NCI-H460 (cell line): ENCODE measurements at regions not wholly inside any gene's neighbourhood (a gene's known extent, or its start where the extent isn't known, plus 50 kb on each side); places are given as distances from the start of the nearest gene placed in this dataset.

Experiments
- DNase-seq: peaks from one replicate; pipeline ENCODE4 v3.0.0-alpha.2; 2016; ENCODE audit warnings: low read depth; ENCODE audit errors: extremely low read depth

DNA sequence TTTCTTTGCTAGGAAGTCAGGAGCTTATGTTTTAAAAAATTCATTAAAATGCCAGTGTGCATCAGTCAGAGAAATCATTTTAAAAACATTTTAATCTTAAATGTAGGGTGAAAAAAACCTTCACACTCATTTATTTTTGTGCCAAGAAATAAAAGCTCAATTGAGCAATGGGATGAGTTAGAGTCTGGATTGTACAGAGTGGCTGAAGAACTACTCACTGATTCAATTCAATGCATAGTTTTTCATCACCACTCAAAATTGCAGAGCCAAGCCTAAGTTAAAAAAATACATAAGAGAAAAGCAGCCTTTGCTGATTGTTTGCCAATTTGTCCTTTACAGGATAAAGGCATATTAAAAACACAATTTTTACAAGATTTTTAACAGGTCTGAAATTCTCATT, 168.2 kb upstream of the DMRTA1 start:
- DNase-seq = no peak

DNA sequence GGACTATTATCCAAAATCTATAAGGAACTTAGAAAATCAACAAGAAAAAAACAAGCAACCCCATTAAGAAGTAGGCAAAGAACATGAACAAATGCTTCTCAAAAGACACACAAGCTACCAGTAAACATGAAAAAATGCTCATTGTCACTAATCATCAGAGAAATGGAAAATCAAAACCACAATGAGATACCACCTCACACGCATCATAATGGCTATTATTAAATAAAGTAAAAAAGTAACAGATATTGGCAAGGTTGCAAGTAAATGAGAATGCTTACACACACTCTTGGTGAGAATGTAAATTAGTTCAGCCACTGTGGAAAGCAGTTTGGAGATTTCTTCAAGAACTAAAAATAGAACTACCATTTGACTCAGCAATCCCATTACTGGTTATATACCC, 167.0 kb upstream of the DMRTA1 start:
- no peak for DNase-seq

- no peak for DNase-seq
These were observed 161.6 kb upstream of the DMRTA1 start for GRCh38 chr9:22285066-22285465.

DNA sequence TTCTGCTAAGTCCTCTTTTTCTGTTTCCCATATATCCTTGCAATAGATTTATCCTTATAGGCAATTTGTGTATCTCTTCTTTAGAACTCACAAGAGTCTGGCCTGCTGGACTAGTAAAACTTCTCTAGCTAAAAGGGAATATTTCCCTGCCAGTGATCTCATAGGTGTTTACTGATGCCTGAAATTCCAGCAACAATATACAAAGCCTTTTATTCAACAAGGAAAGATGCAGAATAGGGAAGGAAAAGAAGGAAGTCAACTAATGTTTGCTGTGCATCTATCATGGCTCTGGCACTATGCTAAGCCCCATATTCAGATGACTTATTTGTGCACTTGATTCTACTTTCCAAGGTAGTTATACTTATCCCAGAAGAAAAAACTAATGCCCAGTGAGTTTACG, 160.0 kb upstream of the DMRTA1 start:
- DNase-seq = no peak

DNA sequence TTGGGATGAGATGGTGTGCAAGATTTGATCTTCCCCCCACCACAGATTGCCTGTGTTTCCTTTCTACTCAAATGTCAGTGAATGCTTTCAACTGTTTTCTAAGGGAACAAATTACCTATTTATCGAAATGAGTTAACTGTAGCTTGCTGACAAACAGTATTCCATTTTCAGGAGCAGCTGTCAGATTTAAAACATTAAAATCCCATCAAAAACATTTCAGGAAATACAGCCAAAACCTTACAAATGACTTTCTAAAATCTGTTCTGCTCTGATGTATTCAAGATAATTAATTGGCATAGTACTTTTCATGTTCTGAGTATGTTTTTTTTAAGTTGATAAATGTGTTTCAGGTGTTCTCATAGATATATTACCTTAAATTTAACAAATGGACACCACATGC, 158.0 kb upstream of the DMRTA1 start:
- no peak for DNase-seq

GRCh38 chr9:22307013-22307711, 139.5 kb upstream of the DMRTA1 start:
- DNase-seq = peak; percentile 40

DNA sequence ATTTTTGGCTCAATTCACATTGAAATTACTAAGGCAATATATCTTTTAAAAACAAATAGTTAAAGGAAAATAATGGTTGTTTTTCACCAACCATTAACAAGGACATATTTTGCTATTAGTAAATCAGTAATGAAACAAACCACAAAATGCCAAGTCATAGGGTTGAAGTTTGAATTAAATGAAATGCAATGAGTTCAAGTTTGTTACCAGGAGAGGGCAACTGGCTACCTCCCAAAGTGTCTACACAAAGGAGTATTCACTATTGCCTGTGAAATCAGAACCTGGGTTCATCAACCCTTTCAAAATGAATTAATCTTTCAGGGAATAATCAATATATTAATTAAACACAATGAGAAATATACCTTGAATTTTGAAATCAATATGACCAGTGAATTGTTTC, 138.4 kb upstream of the DMRTA1 start:
- no peak for DNase-seq

GRCh38 chr9:22316645-22317044, 130.0 kb upstream of the DMRTA1 start:
- DNase-seq = no peak

DNA sequence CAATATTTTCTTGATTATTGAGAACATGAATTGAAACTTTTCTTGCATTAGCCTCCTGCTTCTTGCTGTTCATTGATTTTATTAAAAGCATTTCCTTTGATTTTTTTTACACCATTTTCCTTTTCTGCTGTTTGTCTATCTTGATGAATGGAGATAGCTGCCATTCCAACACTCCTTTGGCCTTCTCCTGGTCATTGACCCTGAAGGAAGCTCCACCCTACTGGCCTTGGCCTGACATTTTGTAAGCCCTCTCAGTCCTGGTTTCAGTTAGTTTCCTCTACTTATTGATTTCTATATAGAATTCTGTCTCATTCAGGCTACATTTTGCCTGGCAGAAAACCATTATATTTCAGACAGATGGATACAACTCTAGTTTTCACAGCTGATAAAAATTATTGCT, 115.1 kb upstream of the DMRTA1 start:
- no peak for DNase-seq

GRCh38 chr9:22332202-22332601, 114.4 kb upstream of the DMRTA1 start:
- no peak for DNase-seq

GRCh38 chr9:22337261-22337660, 109.4 kb upstream of the DMRTA1 start:
- DNase-seq = no peak

GRCh38 chr9:22342491-22343217, 104.0 kb upstream of the DMRTA1 start:
- no peak for DNase-seq

DNA sequence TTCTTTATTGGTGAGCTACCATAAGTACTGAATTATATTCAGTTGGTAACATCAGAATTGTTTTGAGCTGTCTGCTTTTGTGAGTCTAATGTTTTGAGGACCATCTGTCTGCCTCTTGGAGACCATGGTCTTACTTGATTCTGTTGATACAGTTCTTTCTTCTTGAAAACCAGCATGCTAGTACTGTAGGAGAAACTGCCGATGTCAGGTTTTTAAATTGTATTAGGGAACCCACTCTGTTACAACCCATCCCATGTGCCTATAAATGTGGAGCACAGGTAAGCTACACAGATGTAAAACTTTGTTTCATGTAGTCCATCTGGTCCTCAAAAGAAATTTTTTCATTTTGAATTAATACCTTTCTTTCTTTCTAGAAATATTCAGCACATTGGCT, 103.4 kb upstream of the DMRTA1 start:
- no peak for DNase-seq

DNA sequence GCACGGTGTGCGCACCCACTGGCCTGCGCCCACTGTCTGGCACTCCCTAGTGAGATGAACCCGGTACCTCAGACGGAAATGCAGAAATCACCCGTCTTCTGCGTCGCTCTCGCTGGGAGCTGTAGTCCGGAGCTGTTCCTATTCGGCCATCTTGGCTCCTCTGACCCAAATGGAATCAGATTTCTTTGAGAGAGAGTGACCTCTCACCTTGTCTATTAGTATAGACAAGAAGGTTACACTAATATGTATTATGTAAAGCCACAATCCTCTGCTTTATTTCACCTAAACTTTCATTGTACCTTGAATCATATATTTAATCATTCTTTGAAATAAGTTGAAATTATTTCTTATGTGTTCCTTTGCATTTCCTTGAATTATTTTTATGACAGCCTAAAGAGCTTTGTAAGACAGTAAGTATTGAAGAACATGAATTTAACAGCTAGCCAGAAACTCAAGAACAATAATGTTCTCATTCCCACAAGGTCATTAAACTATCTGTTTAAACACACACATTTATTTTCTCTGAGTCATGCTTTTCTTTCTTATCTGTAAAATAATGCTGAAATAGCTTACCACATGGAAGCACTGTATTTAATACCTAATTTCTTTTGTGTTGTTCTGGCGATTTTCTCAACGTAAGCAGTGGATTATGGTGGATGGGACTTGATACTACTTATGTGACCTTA, 91.8 kb upstream of the DMRTA1 start:
- no peak for DNase-seq

- DNase-seq = no peak
These were observed 89.6 kb upstream of the DMRTA1 start for GRCh38 chr9:22356985-22357384.

DNA sequence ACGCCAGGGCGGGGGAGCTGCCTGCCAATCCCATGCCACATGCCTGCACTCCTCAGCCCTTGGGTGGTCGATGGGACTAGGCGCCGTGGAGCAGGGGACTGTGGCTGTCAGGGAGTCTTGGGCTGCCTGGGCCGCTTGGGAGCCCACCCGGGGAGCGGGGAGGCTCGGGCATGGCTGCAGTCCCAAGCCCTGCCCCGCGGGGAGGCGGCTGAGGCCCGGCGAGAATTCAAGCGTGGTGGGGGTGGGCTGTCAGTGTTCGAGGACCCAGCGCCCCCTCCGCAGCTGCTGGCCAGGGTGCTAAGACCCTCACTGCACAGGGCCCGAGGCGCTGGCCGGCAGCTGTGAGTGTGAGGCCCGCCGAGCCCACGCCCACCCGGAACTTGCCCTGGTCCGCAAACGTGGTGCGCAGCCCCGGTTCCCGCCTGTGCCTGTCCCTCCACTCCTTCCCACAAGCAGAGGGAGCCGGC, 83.2 kb upstream of the DMRTA1 start:
- no peak for DNase-seq

- DNase-seq = no peak
These were observed 73.0 kb upstream of the DMRTA1 start for GRCh38 chr9:22373636-22374035.

GRCh38 chr9:22374051-22374450, 72.6 kb upstream of the DMRTA1 start:
- DNase-seq = no peak

GRCh38 chr9:22379272-22379671, 67.4 kb upstream of the DMRTA1 start:
- no peak for DNase-seq

- DNase-seq = no peak
These were observed 65.5 kb upstream of the DMRTA1 start for GRCh38 chr9:22381170-22381569.

- DNase-seq = no peak
These were observed 64.3 kb upstream of the DMRTA1 start for GRCh38 chr9:22382331-22382730.

DNA sequence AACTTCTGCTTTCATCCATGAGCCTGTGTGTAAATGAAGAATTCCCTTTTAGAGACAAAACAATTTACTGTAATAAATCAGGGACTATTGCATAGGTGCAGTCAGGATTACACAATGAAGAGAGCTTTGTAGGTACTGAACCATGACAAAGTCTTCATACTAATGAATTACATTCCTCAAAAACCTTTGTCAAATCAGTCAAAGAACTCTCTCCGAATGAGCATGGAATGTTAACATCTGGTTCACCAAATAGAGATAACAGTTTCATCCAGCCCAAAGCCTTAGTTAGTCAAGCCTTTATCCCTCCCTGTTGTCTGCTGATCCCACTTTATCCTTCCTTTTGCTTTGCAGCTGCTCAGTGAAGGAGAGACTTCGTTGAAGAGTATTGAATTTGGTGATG, 62.9 kb upstream of the DMRTA1 start:
- no peak for DNase-seq
